NCI-H748 treated with DMSO at 0.1 percent for 48 hours (cell line): ENCODE measurements at regions not wholly inside any gene's neighbourhood (a gene's known extent, or its start where the extent isn't known, plus 50 kb on each side); places are given as distances from the start of the nearest gene placed in this dataset.
A peak's percentile ranks its signal among the peaks of the same experiment; 100 is the strongest.
"Not testable (repeated sequence)": the region's sequence is repeated elsewhere in the genome, so short reads cannot be mapped to it uniquely, and the experiment has no call there.

Experiments used
- DNase-seq: peaks from one replicate; lab custom pipeline; 2025; lab: John Stamatoyannopoulos, UW

- no peak for DNase-seq
These were observed 75.2 kb upstream of the CD28 start for GRCh38 chr2:203631068-203631757.

GRCh38 chr2:203636588-203637470 is 69.6 kb upstream of the CD28 start:
- DNase-seq: no peak

GRCh38 chr2:203637471-203638167 is 68.8 kb upstream of the CD28 start:
- DNase-seq: no peak

- not testable (repeated sequence) for DNase-seq
These were observed 64.6 kb upstream of the CD28 start for GRCh38 chr2:203641865-203642264.

GRCh38 chr2:203642841-203643240 is 63.6 kb upstream of the CD28 start:
- not testable (repeated sequence) for DNase-seq

GRCh38 chr2:203645831-203646230 is 60.6 kb upstream of the CD28 start:
- DNase-seq: no peak

GRCh38 chr2:203646266-203646864 is 60.1 kb upstream of the CD28 start:
- no peak for DNase-seq

- no peak for DNase-seq
These were observed 59.5 kb upstream of the CD28 start for GRCh38 chr2:203646961-203647360.

GRCh38 chr2:203647579-203647978 is 58.9 kb upstream of the CD28 start:
- no peak for DNase-seq

GRCh38 chr2:203648273-203648672 is 58.2 kb upstream of the CD28 start:
- peak; percentile 55 for DNase-seq

GRCh38 chr2:203649176-203649814 is 57.1 kb upstream of the CD28 start:
- no peak for DNase-seq

GRCh38 chr2:203650860-203651613 is 55.4 kb upstream of the CD28 start:
- DNase-seq: peak; percentile 95

- no peak for DNase-seq
These were observed 54.8 kb upstream of the CD28 start for GRCh38 chr2:203651621-203652020.

- no peak for DNase-seq
These were observed 51.6 kb upstream of the CD28 start for GRCh38 chr2:203654826-203655225.

- DNase-seq: no peak
These were observed 49.7 kb upstream of the CD28 start for GRCh38 chr2:203656522-203657287.
